Stimulated activated CD4-positive, alpha-beta T cell treated with anti-CD3 and anti-CD28 coated beads, Interleukin-4, amount 100 ng/mL, for 24 hours (primary cell): ENCODE measurements at regions not wholly inside any gene's neighbourhood (a gene's known extent, or its start where the extent isn't known, plus 50 kb on each side); places are given as distances from the start of the nearest gene placed in this dataset.
"Not testable (repeated sequence)": the region's sequence is repeated elsewhere in the genome, so short reads cannot be mapped to it uniquely, and the experiment has no call there.

Experiments used
- DNase-seq: peaks from one replicate; pipeline ENCODE4 v3.0.0-alpha.2; 2020

GRCh38 chr13:109307027-109307426 is 479.4 kb downstream of the IRS2 start:
- DNase-seq, result no peak

DNA sequence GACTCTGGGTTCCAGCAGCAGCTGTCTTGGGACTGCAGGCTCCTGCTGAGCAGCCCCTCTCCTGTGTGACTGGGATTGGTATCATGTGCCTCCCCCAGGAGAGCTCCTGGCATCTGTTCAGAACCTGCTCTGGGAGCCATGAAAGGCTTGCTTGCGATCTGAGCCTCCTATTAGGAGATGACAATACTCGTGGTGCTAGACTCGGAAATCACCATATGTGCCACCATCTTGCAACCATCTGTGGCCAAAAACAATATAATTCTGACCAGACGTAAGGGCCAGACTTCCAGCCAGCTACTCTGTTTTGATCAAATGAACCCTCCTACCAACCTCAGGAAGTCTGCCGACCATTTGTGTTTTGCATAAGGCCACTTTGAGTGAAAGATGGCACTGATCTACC is 484.7 kb downstream of the IRS2 start:
- DNase-seq, result no peak

DNA sequence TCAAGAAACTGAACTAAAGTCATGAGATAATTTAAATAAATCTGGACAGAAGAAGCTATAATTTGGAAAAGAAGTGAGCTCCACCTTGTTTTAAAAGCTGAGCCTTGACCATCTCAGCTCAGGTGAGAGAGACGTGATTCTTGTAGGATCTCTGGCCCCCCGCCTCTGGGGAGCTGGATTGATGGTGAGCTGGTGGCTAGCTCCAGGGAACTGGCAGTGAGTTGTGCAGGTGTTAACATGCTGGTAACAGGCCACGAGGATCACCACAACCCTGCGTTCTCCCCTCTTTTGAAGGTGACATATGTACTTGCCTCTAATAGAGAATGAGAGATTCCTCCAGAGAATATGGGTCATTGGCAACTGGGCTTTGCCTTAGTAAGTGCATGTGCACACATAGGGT is 485.1 kb downstream of the IRS2 start:
- DNase-seq, result no peak

GRCh38 chr13:109297628-109298027 is 488.8 kb downstream of the IRS2 start:
- no peak for DNase-seq

DNA sequence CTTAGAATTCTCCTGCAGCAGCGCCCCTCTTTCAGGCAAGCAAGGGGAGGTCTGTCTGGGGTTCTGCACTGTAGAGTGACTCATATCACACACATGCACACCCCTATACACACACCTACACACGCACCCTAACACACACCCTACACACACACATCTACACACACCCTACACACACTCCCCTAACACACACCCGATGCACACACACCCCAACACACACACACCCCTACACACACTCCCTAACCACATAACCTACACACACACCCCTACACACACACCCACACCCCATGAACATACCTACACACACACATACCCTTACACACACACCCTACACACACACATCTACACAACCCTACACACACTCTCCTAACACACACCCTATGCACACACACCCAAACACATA is 493.2 kb downstream of the IRS2 start:
- DNase-seq, result no peak

DNA sequence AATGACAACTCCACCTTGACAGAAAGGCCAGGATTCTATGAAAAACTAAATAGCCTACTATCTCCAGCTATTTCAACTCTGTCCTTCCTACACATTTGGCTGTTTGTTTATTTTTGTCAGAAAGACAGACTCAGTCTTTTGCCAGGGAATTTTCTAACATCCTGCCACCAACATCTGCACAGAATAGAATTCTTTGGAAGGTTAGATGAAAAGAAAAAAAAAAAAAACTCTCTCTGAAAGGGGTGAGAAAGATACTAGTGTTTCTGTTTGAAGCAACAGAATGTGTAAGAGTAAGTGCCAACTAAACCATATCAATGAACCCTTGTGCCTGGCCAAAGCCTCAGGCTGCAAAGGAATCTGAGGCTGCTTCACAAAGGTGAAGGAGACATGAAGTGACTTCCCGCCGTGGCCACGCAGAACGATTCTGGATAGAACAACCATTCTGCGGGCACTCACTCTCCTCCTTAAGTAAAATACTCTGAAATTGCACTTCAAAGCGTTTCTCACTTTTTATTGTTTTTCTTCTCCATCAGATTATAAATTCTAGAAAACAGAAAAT is 498.2 kb downstream of the IRS2 start:
- no peak for DNase-seq

DNA sequence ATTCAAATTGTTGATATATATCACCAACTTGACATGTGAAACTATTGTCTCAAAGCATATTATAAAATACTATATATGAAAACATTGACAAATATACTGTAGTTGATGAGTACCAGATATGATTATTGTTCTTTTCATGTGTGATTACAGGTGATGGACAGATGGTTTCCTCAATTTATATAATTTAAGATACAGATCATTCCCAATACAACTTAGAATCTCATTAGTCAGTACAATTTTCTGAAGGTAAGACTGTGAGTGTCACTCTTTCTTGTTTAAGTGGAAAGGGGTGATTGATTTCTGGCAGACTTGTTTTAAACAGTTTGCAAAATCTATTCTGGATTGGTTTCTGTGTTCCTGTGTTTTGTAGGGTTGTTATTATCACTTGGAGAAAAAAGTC is 498.8 kb downstream of the IRS2 start:
- no peak for DNase-seq

- no peak for DNase-seq
These were observed 500.8 kb downstream of the IRS2 start for GRCh38 chr13:109285586-109285985.

DNA sequence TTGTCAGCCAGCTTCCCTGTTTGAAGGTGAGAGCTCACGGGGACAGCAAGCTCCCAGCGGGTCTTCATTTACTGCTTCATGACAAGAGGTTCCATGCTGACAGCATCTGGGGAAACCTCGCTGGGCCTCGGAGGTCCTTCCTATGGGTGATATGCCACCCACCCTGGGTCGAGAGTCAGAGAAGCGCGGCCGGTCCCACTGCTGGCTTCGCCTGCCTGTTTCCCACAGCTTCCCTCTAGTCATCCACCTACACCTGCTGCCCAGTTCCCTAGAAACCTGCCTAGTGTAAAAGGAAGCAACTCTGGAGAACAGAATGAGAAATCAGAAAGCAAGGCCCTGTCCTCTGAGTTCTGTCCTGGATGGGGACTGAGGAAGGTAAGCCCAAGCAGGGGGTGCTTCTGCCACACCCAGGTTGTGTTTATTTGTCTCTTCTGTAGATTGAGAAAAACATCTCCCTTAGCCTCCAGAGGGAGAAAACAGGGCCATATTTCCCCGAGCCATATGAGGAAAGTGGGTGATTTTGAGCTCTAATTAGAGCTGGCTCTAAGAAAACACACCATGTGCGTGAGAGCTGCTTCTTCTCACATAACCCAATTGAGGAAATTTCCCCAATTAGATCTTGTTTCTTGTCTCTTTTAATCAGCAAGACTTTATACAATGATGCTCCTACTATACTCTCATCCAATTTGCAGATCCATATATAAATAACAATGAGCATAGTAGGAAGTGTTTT is 504.3 kb downstream of the IRS2 start:
- no peak for DNase-seq

DNA sequence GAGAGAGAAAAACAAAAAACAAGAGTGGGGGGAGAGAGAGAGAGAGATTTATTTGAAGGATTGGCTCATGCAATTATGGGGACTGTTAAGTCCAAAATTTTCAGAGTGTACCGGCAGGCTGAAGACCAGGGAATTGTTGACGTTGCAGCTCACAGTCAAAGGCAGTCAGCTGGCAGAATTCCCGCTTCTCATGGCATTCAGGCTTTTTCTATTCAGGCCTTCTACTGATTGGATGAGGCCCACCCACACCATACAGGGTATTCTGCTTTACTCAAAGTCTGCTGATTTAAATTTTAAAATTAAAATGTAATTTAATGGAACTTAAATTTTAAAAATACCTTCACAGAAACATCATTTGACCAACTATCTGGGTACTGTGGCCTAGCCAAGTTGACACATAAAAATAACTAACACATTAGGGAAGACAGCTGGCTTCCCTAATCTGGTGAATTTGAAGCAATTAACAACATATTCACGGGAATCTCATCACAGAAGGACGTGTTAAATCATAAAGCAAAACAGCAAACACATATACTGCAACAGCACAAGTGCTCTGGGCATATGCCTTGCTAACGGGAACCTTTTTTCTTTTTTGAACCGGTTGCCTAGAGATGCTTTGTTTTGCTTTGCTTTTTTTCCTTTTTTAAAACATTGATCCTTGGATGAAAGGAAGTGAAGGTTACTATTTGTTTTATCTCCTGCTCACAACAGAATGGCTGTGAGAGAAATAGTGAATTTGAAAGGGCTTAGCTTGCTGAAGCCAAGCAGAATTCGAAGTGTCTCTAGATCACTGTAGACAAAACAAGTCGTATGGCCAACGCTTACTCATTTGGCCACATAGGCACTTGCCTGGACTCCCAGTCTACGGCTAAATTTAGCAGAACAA is 505.1 kb downstream of the IRS2 start:
- DNase-seq, result no peak

- DNase-seq, result no peak
These were observed 510.1 kb downstream of the IRS2 start for GRCh38 chr13:109276261-109276660.

GRCh38 chr13:109275852-109276251 is 510.5 kb downstream of the IRS2 start:
- DNase-seq, result no peak

- DNase-seq, result no peak
These were observed 511.1 kb downstream of the IRS2 start for GRCh38 chr13:109275139-109275745.

- no peak for DNase-seq
These were observed 512.1 kb downstream of the IRS2 start for GRCh38 chr13:109274188-109274821.

- DNase-seq, result no peak
These were observed 513.0 kb downstream of the IRS2 start for GRCh38 chr13:109273326-109273751.

GRCh38 chr13:109272595-109273325 is 513.6 kb downstream of the IRS2 start:
- no peak for DNase-seq

GRCh38 chr13:109271555-109272541 is 514.5 kb downstream of the IRS2 start:
- no peak for DNase-seq

GRCh38 chr13:109271061-109271460 is 515.3 kb downstream of the IRS2 start:
- DNase-seq, result no peak

- not testable (repeated sequence) for DNase-seq
These were observed 517.0 kb downstream of the IRS2 start for GRCh38 chr13:109269381-109269780.

- not testable (repeated sequence) for DNase-seq
These were observed 517.9 kb downstream of the IRS2 start for GRCh38 chr13:109268492-109268891.

GRCh38 chr13:109267400-109267799 is 519.0 kb downstream of the IRS2 start:
- DNase-seq, result not testable (repeated sequence)
